HG03103 (cell line): ENCODE measurements at regions not wholly inside any gene's neighbourhood (a gene's known extent, or its start where the extent isn't known, plus 50 kb on each side); places are given as distances from the start of the nearest gene placed in this dataset.

ENCODE experiments used
- ATAC-seq: cut with Tn5 transposase; IDR thresholded peaks from one replicate; pipeline ENCODE4 v1.9.1; 2021; ENCODE audit warnings: low read depth; ENCODE audit not compliant: unreplicated experiment

DNA sequence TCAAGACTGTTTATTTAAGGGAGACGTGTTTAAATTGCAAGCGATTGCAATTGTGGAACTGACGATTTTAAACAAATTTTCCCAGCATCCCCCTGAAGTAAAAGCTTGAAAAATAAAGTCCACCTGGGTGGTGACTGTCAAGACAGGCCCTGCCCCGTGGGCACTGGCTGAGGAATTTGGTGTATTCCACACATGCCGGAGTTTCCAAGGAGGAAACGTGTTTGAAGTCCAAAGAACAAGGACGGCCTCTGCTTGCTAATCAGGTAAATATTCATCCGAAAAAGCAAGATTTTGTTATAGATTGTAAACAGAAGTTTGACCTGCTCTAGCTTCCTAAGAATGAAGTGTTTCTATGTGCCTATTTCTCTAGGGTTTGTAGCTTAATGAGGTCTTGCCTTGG is 505.1 kb downstream of the QKI start:
- ATAC-seq, result no peak

DNA sequence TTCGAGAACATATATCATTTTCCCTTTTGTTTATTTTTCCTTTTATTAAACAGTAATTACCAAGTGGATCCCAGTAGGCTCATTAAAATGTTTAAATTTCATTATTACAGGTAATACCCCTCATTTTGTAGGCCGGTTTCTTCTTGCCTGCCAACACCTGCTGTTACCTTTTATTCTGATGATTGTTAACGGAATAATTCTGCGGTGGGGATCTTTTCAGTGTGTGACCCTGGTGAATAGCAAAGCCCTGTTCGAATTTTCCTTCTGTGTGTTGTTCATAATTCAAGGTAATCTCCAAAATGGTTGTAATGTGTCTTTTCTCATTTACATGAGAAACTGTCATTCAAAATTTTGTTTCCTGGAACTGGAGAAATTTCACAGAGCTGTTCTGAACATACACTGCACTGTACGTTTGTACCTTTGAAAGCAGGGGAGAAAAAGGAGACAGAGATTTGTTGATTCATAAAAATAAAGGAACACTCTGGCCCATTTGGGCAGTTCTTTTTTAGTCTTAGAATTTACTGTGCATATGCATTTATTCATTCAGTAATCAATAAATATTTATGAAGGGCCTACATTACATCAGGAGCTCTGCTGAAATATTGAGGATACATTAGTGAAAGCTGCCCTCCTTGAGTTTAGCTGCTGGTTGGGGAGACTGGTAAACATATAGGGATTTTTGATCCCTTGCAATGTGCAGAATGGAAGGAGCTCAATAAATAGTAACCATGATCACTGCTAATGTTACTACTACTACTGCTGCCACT is 502.0 kb downstream of the QKI start:
- ATAC-seq, result no peak

DNA sequence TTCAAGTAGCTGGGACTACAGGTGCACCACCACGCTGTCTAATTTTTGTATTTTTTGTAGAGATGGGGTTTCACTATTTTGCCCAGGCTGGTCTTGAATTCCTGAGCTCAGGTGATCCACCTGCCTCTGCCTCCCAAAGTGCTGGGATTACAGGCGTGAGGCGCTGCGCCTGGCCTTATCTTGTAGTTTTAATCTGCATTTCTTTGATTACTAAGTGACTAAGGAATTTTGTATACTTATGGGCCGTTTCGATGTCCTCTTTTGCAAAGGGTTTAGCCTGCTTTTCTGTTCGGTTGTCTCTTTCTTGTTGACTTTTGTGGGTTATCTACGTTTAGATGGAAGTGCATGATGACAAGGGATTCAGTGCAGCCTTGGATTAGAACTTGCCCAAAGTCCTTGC is 500.6 kb downstream of the QKI start:
- ATAC-seq, result no peak

DNA sequence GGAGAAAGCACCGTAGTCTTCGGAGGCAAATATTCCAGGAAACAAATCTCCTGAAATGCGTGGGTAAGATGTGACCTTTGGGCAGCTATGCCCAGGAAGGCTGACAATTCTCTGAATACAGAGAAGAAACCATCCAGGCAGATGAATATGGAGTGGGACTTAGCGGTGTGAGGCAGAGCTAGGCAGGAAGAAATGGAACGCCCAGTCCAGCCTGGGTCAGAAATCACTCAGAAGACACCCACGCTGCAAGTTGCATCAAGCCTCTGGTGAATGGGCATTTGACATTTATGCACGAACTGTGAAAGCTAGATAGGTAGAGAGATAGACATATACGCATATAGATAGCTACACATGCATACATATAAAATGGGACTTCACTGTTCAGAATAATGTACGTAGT is 498.5 kb downstream of the QKI start:
- ATAC-seq, result no peak

DNA sequence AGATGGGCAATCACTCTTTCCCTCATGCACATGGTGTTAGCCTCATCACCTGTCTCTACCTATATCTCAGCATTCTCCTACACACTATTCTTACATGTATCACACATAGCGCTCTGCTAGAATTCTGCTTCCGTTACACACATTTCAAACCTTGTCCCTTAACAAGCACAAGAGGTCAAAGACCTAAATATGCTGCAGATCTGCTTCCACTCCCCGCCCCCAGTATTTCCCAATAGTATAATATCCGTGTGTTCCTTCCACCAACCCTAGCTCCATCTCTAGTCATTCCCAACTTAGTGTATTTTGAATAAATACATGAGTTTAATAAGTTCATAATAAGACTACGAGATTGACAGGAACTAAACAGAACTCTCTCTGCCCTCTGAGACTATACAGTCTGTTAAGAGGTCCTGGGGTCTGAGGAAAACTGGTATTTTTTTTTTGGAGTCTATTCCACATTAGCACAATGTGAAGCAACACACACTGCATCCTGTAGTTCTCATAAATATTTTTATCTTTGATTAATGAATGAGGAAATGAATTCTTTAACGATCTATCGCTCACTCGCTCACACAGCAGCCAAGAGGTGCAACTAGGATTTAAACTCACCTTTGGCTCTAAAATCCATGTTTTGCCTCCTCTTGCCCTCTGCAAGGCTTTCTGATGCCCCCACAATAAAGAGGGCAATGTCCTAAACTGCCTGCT is 491.6 kb downstream of the QKI start:
- no peak for ATAC-seq

DNA sequence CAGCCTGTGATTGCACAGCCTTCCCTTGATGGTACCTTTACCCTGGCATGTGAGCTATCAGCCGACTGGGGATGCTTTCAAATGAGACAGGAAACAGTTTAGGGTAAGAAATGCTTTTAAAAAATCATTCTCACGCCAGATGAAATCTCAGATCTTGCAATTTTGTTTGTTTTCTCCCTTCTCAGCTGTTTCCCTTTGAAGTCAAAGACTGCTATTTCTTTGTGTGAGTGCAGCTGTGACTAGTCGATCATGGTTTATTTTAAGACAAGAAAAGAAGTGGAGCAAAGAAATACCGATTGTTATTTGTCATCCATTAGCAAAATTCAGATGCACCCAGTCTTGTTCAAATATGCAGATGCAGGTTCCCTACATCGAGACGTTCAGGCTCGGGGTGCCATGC is 489.7 kb downstream of the QKI start:
- no peak for ATAC-seq

DNA sequence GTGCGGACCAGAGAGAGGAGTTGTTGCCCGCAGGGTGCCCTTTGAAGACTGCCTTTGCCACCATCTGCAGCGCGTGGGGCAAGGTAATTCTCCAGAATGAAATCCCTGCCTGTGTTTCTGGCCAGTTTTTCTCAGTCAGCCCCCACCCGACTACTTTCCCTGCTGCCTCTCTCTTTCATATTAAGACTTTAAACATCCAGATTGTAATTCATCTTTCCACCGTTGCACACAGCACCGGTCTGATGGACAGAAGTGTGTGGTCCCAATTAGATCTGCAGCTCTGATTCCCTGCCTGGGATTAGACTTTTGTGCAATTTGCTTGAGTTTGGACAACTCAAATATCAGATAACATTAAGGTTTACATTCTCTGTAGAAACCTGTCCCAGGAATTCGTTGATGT is 489.0 kb downstream of the QKI start:
- ATAC-seq, result no peak

DNA sequence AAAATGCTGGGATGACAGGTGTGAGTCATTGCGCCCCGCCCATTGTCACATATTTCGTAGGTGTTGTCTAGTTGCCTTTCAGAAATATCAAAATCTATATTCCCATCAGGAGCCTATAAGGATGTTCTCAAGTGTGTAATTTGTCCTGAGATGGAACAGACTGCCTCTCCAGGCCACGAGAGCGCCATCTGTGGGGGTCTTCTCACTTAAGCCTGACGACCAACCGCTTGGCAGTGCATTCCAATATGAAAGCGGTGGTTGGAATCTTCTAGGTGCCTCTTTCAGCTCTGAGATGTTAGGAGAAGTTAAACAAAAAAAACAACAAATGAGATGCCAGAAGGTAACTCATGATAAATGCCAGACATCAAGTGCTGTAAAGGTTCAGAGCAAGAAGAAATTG is 488.5 kb downstream of the QKI start:
- ATAC-seq, result no peak

DNA sequence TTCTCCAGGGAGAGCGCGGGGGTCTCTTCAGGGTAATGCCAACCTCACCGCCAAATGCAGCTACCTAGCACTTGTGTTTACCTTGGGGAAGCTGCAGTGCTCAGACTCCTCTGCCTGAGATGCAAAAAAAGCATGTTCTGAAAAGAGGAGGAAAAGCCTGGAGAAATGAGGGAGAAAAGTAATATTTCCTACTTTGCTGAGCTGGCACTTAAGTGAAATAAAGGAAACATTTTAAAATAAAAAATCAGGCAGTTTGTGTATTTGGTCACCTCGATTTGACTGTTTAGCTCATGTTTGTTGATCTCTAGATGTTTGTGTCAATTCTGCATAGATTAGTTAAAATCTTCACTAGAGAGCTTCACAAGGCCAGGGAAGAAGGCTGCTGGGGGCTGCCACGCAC is 487.2 kb downstream of the QKI start:
- no peak for ATAC-seq

DNA sequence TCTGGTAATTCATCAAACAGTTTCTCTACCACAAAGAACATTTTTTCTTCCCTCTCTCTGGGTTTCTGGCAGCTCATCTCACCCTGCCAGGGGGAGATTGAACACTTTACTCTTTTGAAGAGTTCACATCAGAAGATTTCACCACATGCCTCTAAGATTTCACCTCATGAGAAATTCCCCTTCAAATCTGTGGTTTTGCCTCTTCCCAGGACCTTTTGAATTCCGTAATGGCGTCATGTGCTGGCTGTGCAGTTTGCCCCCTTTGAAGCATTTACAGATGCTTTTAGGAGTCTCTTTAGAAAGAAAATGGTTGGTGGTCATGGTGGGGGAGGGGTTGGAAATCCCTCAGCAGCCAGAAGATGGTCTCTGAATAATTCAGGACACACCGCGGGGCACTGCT is 486.1 kb downstream of the QKI start:
- no peak for ATAC-seq

DNA sequence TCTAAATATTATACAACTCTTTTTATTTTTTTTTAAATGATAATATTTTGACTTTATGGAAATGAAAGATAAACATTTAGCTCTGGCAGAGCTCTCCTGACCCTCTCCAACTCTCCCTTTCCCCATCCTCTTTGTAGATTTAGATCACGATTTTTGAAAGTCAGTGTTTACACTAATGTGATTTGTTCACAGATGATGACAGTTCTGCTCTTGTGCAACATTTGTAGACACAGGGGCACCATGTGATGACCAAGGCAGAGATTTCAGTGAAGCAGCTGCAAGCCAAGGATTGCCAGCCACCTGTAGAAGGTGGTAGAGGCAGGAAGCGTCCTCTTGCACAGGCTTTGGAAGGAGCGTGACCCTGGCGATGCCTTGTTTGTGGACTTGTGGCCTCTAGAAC is 483.2 kb downstream of the QKI start:
- no peak for ATAC-seq

DNA sequence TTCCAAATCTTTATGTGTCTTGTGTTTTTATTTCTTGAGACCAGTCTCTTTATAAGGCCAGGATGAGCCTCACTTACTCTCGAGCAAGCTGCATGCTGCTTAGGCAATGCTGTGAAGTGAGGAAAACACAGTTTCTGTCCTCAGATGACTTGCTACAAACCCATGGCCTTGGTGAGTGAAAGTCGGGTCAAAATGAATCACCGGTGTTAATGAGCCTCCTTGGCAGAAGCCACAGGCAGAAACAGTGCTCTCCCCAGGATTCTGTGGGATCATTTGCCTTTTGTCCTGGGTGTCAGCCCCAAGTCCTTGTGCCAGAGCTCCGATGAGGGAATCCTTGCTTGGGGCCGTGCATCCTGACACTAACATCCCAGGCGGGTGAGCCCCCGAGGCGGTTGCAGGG is 482.5 kb downstream of the QKI start:
- no peak for ATAC-seq

DNA sequence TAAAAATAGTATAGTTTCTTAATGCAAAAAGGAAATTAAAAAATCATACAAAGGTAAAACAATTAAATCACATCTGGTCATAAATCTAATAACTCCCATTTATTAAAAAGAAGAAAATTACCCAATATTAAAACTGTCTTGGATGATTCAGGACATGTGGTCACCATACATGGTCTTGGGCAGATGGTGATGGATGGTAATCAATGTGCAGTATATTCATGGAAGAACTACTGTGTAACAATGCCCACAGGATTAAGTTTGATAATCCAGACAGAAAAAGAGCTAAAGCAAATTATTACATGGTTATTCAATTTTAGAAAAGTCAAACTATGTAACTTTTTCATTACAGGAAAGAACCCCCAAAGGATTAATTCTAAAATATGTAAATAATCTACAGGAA is 480.6 kb downstream of the QKI start:
- ATAC-seq, result no peak

DNA sequence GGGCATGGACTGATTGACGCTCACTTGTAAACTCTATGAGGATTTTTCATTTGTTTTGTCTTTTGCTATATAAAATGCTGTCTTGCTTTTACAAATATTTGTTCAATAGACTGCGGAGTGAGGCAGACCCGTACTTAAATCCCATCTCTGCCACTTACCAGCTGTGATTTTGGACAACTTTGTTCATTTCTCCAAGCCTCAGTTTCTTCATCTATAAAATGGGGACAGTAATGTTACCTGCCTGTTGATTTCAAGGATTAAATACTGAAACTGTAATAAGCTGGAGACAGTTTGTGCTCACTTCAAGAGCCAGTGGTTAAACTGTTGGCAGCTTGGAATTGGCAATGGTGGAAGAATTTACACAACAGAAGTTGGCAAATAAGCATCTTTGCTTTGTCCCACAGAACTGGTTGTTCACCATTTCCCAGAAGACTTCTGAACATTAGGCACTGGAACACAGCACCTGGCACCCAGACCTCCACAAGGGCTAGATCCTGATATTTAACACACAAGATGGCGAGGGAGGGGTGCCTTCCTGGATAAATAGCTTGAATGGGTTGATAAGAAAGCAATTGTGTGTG is 479.2 kb downstream of the QKI start:
- ATAC-seq, result no peak

DNA sequence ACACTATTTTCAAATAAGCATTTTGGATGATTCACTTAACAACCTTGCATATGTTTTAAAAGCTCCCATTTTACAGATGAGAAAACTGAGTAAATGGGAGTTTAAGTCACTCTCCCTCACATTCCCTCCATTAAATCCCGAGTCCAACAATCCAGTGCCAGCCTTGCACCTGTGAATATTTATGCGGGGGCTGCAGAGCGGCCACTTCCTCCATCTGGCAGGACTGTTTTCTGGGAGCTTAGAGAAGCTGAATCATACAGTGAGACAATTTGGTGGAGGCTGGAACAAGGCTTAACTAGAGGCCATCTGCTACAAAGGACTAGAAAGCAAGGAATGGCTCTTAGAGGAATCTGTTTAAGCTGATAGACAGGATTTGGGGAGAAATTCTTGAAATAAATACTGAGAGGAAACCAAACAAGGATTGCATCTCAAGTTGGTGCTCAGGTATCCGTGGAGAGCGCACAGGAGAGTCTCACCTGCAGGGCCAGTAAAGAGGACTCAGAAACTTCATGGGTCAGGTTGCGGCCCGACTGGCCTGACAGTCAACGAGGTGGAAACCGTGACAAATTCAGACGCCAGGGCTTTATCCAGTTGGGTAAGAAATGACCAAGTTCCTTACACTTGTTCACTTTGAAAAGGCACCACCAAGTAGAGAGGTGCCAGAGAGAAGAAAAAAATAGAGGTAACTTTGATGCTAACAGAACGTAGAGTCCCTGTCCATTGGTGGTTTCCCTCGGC is 478.5 kb downstream of the QKI start:
- no peak for ATAC-seq

DNA sequence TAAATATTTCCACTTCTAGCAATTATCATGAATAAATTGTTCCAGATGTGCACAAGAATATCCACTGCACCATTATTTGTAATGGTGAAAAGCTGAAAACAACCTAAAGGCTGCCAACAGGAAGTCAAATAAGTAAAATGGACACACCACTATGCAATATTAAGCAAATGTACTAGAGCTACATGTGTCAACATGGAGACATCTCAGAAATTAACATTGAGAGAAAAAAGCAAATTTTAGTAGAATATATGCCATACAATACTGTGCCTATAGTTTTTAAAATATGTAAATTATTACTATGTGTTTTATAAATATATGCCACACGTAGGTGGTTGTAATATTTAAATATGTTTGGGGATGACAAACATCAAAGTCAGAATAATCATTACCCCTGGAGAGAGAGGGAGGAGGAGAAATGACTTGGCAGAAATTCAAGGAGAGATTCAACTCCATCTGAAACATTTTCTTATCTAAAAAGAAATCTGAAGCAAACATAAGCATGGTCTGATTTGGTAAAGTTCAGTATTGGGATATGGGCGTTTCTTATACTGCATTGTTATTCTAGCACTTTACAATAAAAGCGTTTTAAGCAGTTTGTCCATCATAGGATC is 475.5 kb downstream of the QKI start:
- no peak for ATAC-seq

DNA sequence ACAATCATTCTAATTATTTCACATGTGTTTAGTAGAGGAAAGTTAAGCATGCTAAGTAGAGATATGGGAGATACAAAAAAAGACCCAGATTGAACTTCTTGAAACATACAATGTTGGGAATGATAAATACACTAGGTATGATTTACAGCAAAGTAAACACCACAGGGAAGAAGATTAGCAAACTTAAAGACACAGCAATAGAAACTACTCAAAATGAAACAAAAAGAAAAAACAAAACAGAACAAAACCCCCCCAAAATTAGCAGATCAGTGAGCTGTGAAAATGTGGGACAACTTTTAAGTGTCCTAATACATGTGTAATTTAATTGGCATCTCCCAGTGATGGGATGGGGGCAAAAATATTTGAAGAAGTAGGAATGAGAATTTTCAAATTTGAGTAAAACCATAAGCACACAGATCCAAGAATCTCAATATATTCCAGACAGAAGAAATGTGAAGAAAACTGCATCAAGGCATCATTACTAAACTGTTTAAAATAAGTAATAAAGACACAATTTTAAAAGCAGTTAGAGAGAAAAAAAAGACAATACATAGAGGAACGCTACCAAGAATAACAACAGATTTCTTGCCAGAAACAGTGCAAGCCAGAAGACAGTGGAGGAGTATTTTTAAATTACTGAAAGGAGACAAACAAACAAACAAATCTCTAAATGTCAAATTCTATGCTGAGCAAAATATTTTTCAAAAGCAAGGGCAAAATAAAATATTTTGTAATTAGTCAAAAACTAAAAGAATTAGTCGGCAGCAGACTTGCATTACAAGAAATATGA is 473.7 kb downstream of the QKI start:
- ATAC-seq, result no peak

DNA sequence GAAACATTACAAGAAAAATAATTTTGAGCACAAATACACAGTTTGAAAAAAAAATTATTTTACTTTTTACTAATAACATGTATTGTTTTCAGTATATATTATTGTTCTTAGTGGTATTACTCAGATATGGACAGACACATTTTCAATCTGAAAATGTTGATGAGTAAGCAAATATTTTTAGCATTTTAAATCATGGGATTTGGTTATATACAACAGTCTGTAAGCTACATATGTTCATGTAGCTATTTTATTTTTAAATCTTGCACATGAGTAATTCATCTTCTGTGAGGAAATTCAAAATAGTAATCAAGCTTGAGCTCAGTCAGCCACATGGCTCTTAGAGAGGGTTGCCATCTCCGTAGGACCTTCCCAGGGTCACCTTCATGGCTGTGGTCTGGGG is 471.9 kb downstream of the QKI start:
- no peak for ATAC-seq

DNA sequence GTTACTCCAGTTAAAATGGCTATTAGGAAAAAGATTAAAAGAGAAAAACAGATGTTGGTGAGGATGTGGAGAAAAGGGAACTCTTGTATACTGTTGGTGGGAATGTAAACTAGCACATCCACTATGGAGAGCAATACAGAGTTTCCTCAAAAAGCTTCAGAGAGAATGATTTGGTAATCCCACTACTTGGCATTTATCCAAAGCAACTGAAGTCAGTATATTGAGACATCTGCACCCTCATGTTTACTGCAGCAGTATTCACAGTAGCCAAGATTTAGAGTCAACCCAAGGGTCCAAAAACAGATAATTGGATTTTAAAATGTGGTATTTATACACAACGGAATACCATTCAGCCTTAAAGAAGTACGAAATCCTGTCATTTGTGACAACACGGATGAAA is 469.5 kb downstream of the QKI start:
- no peak for ATAC-seq

DNA sequence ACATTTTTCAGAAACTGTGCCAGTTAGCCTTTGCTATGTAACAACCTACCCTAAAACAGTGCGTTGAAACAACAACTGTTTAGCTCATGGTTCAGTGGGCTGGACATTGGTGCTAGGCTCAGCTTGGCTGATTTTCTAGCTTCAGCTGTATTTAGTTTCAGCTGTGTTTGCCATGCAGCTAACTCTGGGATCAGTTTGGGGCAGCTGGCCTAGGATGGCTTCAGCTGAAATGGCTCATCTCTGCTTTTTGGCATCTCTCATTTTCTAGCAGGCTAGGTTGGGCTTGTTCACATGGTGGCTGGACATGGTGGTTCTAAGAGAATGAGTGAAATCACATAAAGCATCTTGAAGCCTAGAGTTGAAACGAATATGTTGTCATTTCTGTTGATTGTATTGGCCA is 464.2 kb downstream of the QKI start:
- ATAC-seq, result no peak
